Ectodermal cell (in vitro differentiated cells): ENCODE measurements at regions not wholly inside any gene's neighbourhood (a gene's known extent, or its start where the extent isn't known, plus 50 kb on each side); places are given as distances from the start of the nearest gene placed in this dataset.
"Not testable (repeated sequence)": the region's sequence is repeated elsewhere in the genome, so short reads cannot be mapped to it uniquely, and the experiment has no call there.

Source experiments
- H3K27ac ChIP-seq: 2 replicates; pipeline ENCODE4 v1.7.0; 2013; ENCODE audit warnings: mild to moderate bottlenecking, low read depth, low read length; ENCODE audit not compliant: insufficient read depth, poor library complexity, severe bottlenecking
- H3K27me3 ChIP-seq: 2 replicates; pipeline ENCODE4 v1.7.0; 2013; ENCODE audit warnings: mild to moderate bottlenecking, low read length; ENCODE audit not compliant: insufficient read depth, control insufficient read depth, poor library complexity, severe bottlenecking
- H3K36me3 ChIP-seq: one replicate; pipeline ENCODE4 v1.7.0; 2013; ENCODE audit warnings: low read length; ENCODE audit not compliant: control insufficient read depth, insufficient read depth
- H3K4me1 ChIP-seq: one replicate; pipeline ENCODE4 v1.7.0; 2013; ENCODE audit warnings: low read length; ENCODE audit not compliant: control insufficient read depth, insufficient read depth
- H3K4me3 ChIP-seq: 2 replicates; pipeline ENCODE4 v1.7.0; 2013; ENCODE audit warnings: low read depth, low read length, control low read depth; ENCODE audit not compliant: insufficient read depth
- H3K9me3 ChIP-seq: 2 replicates; pipeline ENCODE4 v1.7.0; 2013; ENCODE audit warnings: mild to moderate bottlenecking, low read length, moderate library complexity; ENCODE audit not compliant: control insufficient read depth
- WGBS, 2 experiments: methylation state at CpG; one replicate each; pipeline ENCODE4 v1.1.7; 2013; ENCODE audit warnings: missing lambda C conversion rate in 2 of 2; 5-methylcytosine and 5-hydroxymethylcytosine counted together

DNA sequence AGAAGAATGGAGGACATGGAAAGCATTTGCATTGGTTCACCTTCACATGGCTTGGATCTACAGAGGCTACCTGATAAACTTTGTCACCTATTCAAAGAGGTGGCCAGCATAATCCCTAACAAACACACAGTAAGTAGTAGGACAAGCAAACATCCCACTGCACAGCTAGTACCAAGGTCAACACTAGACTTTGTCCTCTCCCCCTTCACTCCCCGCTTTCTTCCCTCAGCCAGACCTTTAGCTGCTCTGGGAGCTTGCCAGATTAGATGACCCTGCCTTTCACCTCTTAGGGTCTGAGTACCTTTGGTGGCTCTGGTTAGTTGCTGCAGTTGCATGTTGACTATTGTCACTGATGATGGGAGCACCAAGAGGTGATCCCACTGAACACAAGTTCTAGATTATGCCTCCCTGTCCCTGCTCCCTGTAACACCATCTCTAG is 211.3 kb downstream of the CCDC74A start:
- H3K9me3 ChIP-seq, H3K27me3 ChIP-seq, H3K4me1 ChIP-seq, H3K36me3 ChIP-seq, H3K4me3 ChIP-seq, H3K27ac ChIP-seq: not testable (repeated sequence)
- WGBS, 2 experiments = 89 to 91% methylated on average over 1 of the region's 1 CpG

DNA sequence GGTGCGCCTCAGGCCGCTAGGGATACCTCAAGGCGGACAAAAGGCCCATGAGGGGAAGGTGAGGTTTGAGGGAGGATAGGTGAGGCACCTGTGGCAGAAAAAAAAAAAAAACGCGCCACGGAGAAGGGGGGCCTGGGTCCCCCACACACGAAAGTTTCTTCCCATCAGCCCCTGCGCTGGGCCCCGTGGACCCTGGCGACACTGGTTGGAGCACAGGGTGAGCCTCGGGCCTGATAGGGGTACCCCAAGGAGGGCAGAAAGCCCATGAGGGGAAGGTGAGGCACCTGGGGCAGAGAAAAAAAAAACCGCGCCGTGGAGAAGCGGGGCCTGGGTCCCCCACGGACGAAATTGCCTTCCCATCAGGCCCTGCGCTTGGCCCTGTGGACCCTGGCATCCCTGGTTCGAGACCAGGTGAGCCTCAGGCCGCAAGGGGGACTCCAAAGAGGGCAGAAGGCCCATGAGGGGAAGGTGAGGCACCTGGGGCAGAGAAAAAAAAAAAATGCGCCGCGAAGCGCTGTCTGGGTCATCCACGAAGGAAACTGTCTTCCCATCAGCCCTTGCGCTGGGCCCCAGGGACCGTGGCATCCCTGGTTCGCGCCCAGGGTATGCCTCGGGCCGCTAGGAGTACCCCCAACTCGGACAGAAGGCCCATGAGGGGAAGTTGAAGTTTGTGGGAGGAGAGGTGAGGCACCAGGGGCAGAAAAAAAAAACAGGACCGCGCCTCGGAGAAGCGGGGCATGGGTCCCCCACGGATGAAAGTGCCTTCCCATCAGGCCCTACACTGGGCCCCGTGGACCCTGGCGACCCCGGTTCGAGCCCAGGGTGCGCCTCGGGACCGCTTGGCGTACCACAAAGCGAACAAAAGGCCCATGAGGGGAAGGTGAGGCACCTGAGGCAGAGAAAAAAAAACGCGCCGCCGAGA is 226.2 kb downstream of the CCDC74A start:
- Histone ChIP-seq H3K4me1 (no peaks in the 10 kb centered on the region), H3K9me3 (no peaks in the 10 kb centered on the region), H3K4me3 (no peak overlapping the region), H3K27me3 (no peaks in the 10 kb centered on the region), H3K36me3 (no peaks in the 10 kb centered on the region), H3K27ac (no peak overlapping the region)
- WGBS, 2 experiments = 95 to 96% methylated on average over 50 of the region's 50 CpGs

- H3K4me1 ChIP-seq = no peaks in the 10 kb centered on the region
- H3K36me3 ChIP-seq = no peaks in the 10 kb centered on the region
- H3K9me3 ChIP-seq = no peaks in the 10 kb centered on the region
- 94% methylated on average over 41 of the region's 41 CpGs for WGBS, 2 experiments
- H3K4me3 ChIP-seq = no peak overlapping the region
- H3K27me3 ChIP-seq = no peaks in the 10 kb centered on the region
- no peak overlapping the region for H3K27ac ChIP-seq
These were observed 227.4 kb downstream of the CCDC74A start for GRCh38 chr2:131754929-131755720.

DNA sequence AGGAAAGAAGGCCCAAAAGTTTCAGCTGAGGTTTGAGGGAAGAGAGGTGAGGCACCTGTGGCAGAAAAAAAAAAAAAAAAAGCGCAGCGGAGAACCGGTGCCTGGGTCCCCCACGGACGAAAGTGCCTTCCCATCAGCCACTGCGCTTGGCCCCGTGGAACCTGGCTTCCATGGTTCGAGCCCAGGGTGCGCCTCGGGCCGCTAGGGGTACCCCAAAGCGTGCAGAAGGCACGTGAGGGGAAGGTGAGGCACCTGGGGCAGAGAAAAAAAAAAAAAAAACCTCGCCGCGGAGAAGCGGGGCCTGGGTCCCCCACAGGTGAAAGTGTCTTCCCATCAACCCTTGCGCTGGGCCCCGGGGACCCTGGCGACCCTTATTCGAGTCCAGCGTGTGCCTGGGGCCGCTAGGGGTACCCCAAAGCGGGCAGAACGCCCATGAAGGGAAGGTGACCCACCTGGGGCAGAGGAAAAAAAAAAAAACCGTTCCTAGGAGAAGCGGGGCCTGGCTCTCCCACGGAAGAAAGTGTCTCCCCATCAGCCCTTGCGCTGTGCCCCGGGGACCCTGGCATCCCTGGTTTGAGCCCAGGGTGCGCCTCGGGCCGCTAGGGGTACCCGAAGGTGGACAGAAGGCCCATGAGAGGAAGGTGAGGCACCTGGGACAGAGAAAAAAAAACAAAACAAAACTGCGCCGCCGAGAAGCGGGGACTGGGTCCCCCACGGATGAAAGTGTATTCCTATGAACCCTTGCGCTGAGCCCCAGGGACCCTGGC is 228.6 kb downstream of the CCDC74A start:
- Histone ChIP-seq H3K36me3 (no peaks in the 10 kb centered on the region), H3K4me3 (no peak overlapping the region), H3K4me1 (no peaks in the 10 kb centered on the region), H3K9me3 (no peaks in the 10 kb centered on the region), H3K27ac (no peak overlapping the region), H3K27me3 (no peaks in the 10 kb centered on the region)
- WGBS, 2 experiments = 92 to 94% methylated on average over 39 to 40 of the region's 40 CpGs

- H3K9me3 ChIP-seq, H3K4me1 ChIP-seq, H3K36me3 ChIP-seq, H3K4me3 ChIP-seq, H3K27me3 ChIP-seq, H3K27ac ChIP-seq: not testable (repeated sequence)
- WGBS, 2 experiments = 93 to 94% methylated on average over 4 of the region's 4 CpGs
These were observed 231.3 kb downstream of the CCDC74A start for GRCh38 chr2:131758941-131759340.

DNA sequence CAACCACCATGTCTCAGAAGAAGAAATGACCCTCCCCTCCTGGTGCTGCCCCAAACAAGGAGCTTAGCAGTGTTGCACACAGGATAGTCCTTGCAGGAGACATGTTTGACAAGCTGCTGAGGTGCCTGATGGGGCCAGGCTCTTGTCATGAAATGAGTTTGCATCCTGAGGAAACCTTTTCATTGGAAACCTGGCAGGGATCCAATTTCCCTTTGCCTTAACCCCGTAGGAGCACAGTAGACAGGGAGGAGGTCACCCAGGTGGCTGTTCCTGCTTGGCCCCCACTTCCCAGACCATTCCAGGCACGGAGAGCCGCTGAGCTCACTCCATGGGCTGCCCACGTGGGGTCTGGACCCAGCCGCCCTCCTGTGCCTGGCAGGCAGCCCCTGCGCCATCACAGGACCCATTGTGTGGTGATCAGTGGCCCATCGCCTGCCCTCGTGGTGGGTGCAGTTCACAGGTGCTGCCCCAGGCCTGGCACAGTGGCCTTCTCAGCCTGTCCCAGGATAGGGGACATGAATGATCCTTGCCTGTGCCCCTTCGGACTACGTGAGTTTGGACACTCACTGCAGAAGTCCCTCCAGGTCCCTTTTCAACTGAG is 247.4 kb downstream of the CCDC74A start:
- H3K27ac ChIP-seq, H3K36me3 ChIP-seq, H3K27me3 ChIP-seq, H3K4me3 ChIP-seq, H3K9me3 ChIP-seq, H3K4me1 ChIP-seq: not testable (repeated sequence)
- 87% methylated on average over 8 of the region's 10 CpGs for WGBS, 2 experiments

- H3K9me3 ChIP-seq, H3K27ac ChIP-seq: not testable (repeated sequence)
- 90% methylated on average over 8 to 9 of the region's 12 CpGs for WGBS, 2 experiments
These were observed 248.3 kb downstream of the CCDC74A start for GRCh38 chr2:131775903-131776506.

DNA sequence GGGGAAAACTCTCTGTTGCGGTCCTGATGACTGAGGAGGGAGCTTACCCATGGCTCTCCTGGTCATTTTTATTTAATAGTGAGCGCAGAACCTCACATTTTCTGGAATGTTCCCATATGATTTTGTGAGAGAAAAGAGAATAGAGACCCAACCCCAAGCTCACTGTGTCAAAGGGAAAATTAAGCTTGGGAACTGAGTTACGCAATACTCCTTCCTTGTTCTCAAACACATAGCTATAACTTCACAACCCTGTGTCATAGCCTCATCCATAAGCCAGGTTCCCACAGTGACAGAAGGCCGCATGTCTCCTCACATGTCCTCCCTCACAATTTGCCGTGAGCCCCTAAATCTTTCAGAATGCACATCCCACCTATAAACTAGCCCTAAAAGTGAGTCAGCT is 252.8 kb downstream of the CCDC74A start:
- H3K9me3 ChIP-seq, H3K27me3 ChIP-seq, H3K4me1 ChIP-seq, H3K36me3 ChIP-seq, H3K27ac ChIP-seq, H3K4me3 ChIP-seq: not testable (repeated sequence)
- WGBS, 2 experiments = 91 to 93% methylated on average over 4 of the region's 5 CpGs

More at GRCh38 chr2:131775903-131776506, 248.3 kb downstream of the CCDC74A start:
- not testable (repeated sequence) for H3K36me3 ChIP-seq, H3K4me3 ChIP-seq, H3K4me1 ChIP-seq, H3K27me3 ChIP-seq

- WGBS, 2 experiments = 85 to 86% methylated on average over 42 of the region's 42 CpGs
- no peaks in the 10 kb centered on the region for H3K9me3 ChIP-seq
- H3K36me3 ChIP-seq = no peaks in the 10 kb centered on the region
- no peaks in the 10 kb centered on the region for H3K4me1 ChIP-seq
- no peak overlapping the region for H3K4me3 ChIP-seq
- H3K27me3 ChIP-seq = peaks cover 4% of the 10 kb centered on the region
- H3K27ac ChIP-seq = no peak overlapping the region
These were observed 273.6 kb downstream of the CCDC74A start for GRCh38 chr2:131801210-131801744.
